DND-41 (cell line): ENCODE measurements at regions not wholly inside any gene's neighbourhood (a gene's known extent, or its start where the extent isn't known, plus 50 kb on each side); places are given as distances from the start of the nearest gene placed in this dataset.

ENCODE experiments used
- ATAC-seq: fragments of 200-7000 bp; cut with Tn5 transposase; 3 replicates; pipeline ENCODE4 v1.9.1; 2021; ENCODE audit warnings: low read depth; ENCODE audit not compliant: insufficient read depth
- DNase-seq: peaks from one replicate; pipeline ENCODE4 v3.0.0-alpha.2; 2020
- H2AFZ ChIP-seq: 2 replicates; pipeline ENCODE4 v1.6.0; 2012; ENCODE audit warnings: low read depth, low read length
- H3K27ac ChIP-seq: 2 replicates; pipeline ENCODE4 v1.5.1; 2012; ENCODE audit warnings: low read length, inconsistent platforms
- H3K27me3 ChIP-seq: fragments of 200-600 bp; sonication (generic); 2 replicates; pipeline ENCODE4 v1.6.0; 2012; ENCODE audit warnings: low read length, mild to moderate bottlenecking, inconsistent platforms; ENCODE audit not compliant: insufficient read depth, poor library complexity
- H3K36me3 ChIP-seq: 2 replicates; pipeline ENCODE4 v1.5.1; 2012; ENCODE audit warnings: low read length, inconsistent platforms; ENCODE audit not compliant: insufficient read depth
- H3K4me1 ChIP-seq: 2 replicates; pipeline ENCODE4 v1.5.1; 2012; ENCODE audit warnings: mild to moderate bottlenecking, low read length; ENCODE audit not compliant: insufficient read depth
- H3K4me2 ChIP-seq: 2 replicates; pipeline ENCODE4 v1.6.0; 2012; ENCODE audit warnings: mild to moderate bottlenecking, moderate library complexity, low read length, inconsistent platforms; ENCODE audit not compliant: insufficient read depth
- H3K4me3 ChIP-seq, 2 experiments: fragments of 200-600 bp in 1 of 2; shearing (Covaris generic) in 1 of 2; 2 replicates each; pipeline ENCODE4 v1.5.1; 2012 to 2016; ENCODE audit warnings: inconsistent platforms in 2 of 2, low read length in 2 of 2, mild to moderate bottlenecking in 2 of 2, low read depth in 1 of 2, moderate library complexity in 1 of 2
- H3K79me2 ChIP-seq: 2 replicates; pipeline ENCODE4 v1.6.0; 2012; ENCODE audit warnings: low read length, inconsistent platforms; ENCODE audit not compliant: insufficient read depth
- H3K9ac ChIP-seq: 2 replicates; pipeline ENCODE4 v1.6.0; 2012; ENCODE audit warnings: low read depth, mild to moderate bottlenecking, inconsistent platforms, low read length, moderate library complexity
- H3K9me3 ChIP-seq: 2 replicates; pipeline ENCODE4 v1.5.1; 2012; ENCODE audit warnings: low read length, moderate library complexity, mild to moderate bottlenecking, inconsistent platforms; ENCODE audit not compliant: insufficient read depth, severe bottlenecking
- H4K20me1 ChIP-seq: 2 replicates; pipeline ENCODE4 v1.6.0; 2012; ENCODE audit warnings: low read length; ENCODE audit not compliant: insufficient read depth
- EZH2 ChIP-seq: IDR thresholded peaks from 3 replicates; pipeline ENCODE4 v1.6.1; 2012; ENCODE audit warnings: borderline replicate concordance, low read depth, mild to moderate bottlenecking, moderate library complexity, low read length, inconsistent platforms; ENCODE audit not compliant: severe bottlenecking
- TF ChIP-seq, protein P1 (sequence below): IDR thresholded peaks from 2 replicates; pipeline ENCODE4 v1.5.1; 2012; ENCODE audit warnings: borderline replicate concordance, low read length, moderate library complexity, mild to moderate bottlenecking; ENCODE audit not compliant: poor library complexity, severe bottlenecking; ENCODE audit errors: extremely low read depth

DNA sequence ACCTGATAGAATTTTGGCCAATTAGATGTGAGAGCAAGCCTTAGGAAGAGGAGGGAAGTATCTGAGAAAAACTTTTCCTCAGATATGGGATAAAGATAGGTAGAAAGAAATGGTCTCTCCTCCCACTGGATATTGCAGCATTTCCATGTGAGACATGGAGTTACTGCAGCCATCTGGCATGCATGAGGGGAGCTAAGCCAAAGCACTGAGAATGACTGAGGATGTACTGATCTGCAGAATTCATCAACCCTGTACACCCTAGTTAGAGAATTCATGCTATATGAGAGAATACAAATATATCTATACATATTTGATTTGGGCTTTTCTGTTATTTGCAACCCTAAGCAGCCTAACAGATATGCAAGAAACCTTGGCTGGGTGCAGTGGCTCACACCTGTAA is 52.5 kb upstream of the RPL34 start:
- Histone ChIP-seq H3K36me3 (no peaks in the 10 kb centered on the region), H3K79me2 (no peaks in the 10 kb centered on the region), H3K4me1 (peaks cover 32% of the 10 kb centered on the region), H4K20me1 (no peaks in the 10 kb centered on the region), H3K4me2 (no peak overlapping the region), H3K9ac (no peak overlapping the region), H3K27ac (0 out of 2 replicates have a peak overlapping the region, but pooled peaks have one; percentile 7), H2AFZ (no peak overlapping the region), H3K4me3 (no peak overlapping the region), H3K9me3 (no peaks in the 10 kb centered on the region), H3K27me3 (no peaks in the 10 kb centered on the region)
- no peak for ATAC-seq
- no peak for DNase-seq
- TF ChIP-seq, protein P1, sequence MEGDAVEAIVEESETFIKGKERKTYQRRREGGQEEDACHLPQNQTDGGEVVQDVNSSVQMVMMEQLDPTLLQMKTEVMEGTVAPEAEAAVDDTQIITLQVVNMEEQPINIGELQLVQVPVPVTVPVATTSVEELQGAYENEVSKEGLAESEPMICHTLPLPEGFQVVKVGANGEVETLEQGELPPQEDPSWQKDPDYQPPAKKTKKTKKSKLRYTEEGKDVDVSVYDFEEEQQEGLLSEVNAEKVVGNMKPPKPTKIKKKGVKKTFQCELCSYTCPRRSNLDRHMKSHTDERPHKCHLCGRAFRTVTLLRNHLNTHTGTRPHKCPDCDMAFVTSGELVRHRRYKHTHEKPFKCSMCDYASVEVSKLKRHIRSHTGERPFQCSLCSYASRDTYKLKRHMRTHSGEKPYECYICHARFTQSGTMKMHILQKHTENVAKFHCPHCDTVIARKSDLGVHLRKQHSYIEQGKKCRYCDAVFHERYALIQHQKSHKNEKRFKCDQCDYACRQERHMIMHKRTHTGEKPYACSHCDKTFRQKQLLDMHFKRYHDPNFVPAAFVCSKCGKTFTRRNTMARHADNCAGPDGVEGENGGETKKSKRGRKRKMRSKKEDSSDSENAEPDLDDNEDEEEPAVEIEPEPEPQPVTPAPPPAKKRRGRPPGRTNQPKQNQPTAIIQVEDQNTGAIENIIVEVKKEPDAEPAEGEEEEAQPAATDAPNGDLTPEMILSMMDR, result no peak
- no peak for TF ChIP-seq EZH2

- no peaks in the 10 kb centered on the region for H3K36me3 ChIP-seq
- no peak overlapping the region for H3K4me3 ChIP-seq
- no peak overlapping the region for H3K9ac ChIP-seq
- H3K27ac ChIP-seq, result no peak overlapping the region
- no peak for ATAC-seq
- no peaks in the 10 kb centered on the region for H3K27me3 ChIP-seq
- H2AFZ ChIP-seq, result no peak overlapping the region
- H3K4me1 ChIP-seq, result peaks cover 5% of the 10 kb centered on the region; the same call in 1 of the 2 replicates
- no peaks in the 10 kb centered on the region for H4K20me1 ChIP-seq
- no peak for TF ChIP-seq EZH2
- TF ChIP-seq, protein P1, result no peak
- no peak overlapping the region for H3K4me2 ChIP-seq
- H3K79me2 ChIP-seq, result no peaks in the 10 kb centered on the region
- H3K9me3 ChIP-seq, result no peaks in the 10 kb centered on the region
- no peak for DNase-seq
Observed at GRCh38 chr4:108561116-108561515, 59.3 kb upstream of the RPL34 start.

DNA sequence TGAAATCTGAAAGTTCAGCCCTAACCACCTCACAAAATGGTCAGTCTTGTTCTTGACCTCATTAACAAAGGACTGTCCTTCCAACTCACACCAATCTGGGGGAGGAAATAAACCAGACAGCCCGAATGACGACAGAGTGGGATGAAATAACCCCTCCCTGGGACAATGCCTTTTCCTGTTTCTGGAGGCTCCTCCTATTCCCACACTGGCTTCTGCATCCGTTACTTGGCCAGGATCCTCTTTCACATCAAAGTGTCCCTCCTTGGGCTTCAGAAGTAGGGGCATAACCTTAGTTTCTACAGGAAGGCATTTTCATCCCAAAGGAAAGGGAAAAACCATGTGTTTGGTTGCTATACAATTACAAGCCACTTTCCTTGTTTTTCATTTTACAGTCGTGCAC is 59.8 kb upstream of the RPL34 start:
- no peak for ATAC-seq

More for the DNA sequence above, 59.8 kb upstream of the RPL34 start:
- Histone ChIP-seq H4K20me1 (no peaks in the 10 kb centered on the region), H3K79me2 (no peaks in the 10 kb centered on the region), H3K36me3 (no peaks in the 10 kb centered on the region), H3K4me3 (no peak overlapping the region), H3K27ac (no peak overlapping the region), H3K9me3 (no peaks in the 10 kb centered on the region), H3K4me1 (peaks cover 5% of the 10 kb centered on the region; the same call in 1 of the 2 replicates), H3K27me3 (no peaks in the 10 kb centered on the region), H2AFZ (no peak overlapping the region), H3K9ac (no peak overlapping the region), H3K4me2 (no peak overlapping the region)
- no peak for TF ChIP-seq EZH2
- TF ChIP-seq, protein P1, result no peak
- no peak for DNase-seq
